ENCODE measurements at regions not wholly inside any gene's neighbourhood (a gene's known extent, or its start where the extent isn't known, plus 50 kb on each side); places are given as distances from the start of the nearest gene placed in this dataset.
A peak's percentile ranks its signal among the peaks of the same experiment; 100 is the strongest.

DNA sequence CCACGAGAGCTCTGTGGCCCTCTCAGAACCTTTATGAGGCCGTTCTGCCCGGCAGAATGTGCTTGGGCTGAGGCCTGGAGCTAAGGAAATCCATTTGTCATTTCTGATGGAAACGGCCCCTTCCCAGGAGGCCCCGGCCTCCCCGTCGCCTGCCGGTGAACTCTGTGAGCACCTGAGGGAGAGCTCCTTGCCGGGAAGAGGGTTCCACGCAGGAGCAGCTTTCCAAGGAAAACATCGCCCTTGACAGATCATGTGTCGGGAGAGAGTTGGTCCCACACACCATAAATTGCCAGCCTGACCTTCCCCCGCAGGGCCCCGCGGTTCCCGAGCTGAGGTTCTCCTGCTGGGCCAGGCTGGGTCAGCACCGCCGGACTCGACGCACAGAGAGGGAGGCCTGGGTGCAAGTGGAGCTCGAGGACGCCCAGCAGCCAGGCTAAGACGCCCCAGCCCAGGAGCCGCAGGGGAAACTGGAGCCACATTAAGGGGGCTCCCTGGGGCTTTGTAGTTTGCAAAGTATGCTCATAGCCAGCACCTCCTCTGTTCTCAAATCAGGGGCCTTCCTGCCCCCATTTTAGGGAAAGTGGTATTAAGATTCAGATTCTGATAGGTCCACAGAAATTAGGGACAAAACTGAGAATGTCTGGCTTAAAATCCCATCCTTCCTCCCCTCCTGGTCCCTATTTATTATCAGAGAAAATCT lies 239.5 kb downstream of the FOXD2 start:
- DNase-seq (peak in 4 of 5 donors; percentile 63 to 79 (median 70)), FAIRE-seq (no peak)
- Histone ChIP-seq H3K4me1 (ENCODE audit: control insufficient read depth in 2 of 3, insufficient read depth in 2 of 3, low read depth in 1 of 3, low read length in 3 of 3) (peaks cover 0 to 3% (median 0%) of the 10 kb centered on the region in 3 donors), H3K36me3 (ENCODE audit: control insufficient read depth in 2 of 3, insufficient read depth in 3 of 3, low read length in 3 of 3) (no peaks in the 10 kb centered on the region), H3K9ac (ENCODE audit: low read length in 3 of 3) (no peak overlapping the region), H3K27ac (ENCODE audit: low read depth in 2 of 2, low read length in 2 of 2) (no peak overlapping the region), H3K27me3 (ENCODE audit: control insufficient read depth, insufficient read depth, low read length) (no peaks in the 10 kb centered on the region), H3K4me3 (ENCODE audit: low read length in 3 of 3) (no peak overlapping the region), H3K9me3 (ENCODE audit: control insufficient read depth in 2 of 3, insufficient read depth in 1 of 3, low read length in 3 of 3) (peaks cover 0 to 5% (median 2%) of the 10 kb centered on the region in 3 donors)
- TF ChIP-seq, protein P1, sequence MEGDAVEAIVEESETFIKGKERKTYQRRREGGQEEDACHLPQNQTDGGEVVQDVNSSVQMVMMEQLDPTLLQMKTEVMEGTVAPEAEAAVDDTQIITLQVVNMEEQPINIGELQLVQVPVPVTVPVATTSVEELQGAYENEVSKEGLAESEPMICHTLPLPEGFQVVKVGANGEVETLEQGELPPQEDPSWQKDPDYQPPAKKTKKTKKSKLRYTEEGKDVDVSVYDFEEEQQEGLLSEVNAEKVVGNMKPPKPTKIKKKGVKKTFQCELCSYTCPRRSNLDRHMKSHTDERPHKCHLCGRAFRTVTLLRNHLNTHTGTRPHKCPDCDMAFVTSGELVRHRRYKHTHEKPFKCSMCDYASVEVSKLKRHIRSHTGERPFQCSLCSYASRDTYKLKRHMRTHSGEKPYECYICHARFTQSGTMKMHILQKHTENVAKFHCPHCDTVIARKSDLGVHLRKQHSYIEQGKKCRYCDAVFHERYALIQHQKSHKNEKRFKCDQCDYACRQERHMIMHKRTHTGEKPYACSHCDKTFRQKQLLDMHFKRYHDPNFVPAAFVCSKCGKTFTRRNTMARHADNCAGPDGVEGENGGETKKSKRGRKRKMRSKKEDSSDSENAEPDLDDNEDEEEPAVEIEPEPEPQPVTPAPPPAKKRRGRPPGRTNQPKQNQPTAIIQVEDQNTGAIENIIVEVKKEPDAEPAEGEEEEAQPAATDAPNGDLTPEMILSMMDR (IDR thresholded peaks at IDR 0.05; ENCODE audit: borderline replicate concordance, extremely low read depth, insufficient read depth), result no peak
- intact Hi-C loops (cut with DNase I), result no loop called here

DNA sequence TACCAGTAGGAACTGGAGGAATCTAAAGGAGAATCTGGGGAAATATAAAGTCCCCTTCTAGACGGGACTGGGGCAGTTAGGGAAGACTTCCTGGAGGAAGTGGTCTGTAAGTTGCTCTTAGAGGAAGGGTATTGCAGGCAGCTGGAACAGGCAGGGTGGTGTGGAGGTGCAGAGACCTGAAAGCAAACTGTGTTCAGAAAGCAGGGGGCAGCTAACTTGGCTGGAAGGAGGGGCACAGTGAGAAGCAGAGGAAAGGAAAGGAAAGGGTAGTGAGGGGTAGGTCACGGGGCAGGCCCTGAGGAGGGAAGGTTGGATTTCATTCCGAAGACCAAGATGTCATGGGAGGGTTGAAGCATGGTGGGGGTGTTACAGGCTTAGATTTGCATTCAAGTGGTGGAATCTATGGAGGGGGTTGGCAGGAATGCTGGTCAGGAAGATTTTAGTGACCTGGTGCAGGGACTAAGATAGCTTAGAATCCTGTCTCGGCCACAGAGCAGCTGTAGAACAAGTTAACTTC lies 240.7 kb downstream of the FOXD2 start:
- Histone ChIP-seq H3K36me3 (ENCODE audit: control insufficient read depth in 2 of 3, insufficient read depth in 3 of 3, low read length in 3 of 3) (no peaks in the 10 kb centered on the region), H3K4me3 (ENCODE audit: low read length in 3 of 3) (no peak overlapping the region), H3K27me3 (ENCODE audit: control insufficient read depth, insufficient read depth, low read length) (no peaks in the 10 kb centered on the region), H3K4me1 (ENCODE audit: control insufficient read depth in 2 of 3, insufficient read depth in 2 of 3, low read depth in 1 of 3, low read length in 3 of 3) (peaks cover 0 to 3% (median 0%) of the 10 kb centered on the region in 3 donors), H3K9me3 (ENCODE audit: control insufficient read depth in 2 of 3, insufficient read depth in 1 of 3, low read length in 3 of 3) (no peaks in the 10 kb centered on the region), H3K27ac (ENCODE audit: low read depth in 2 of 2, low read length in 2 of 2) (no peak overlapping the region), H3K9ac (ENCODE audit: low read length in 3 of 3) (no peak overlapping the region)
- TF ChIP-seq, protein P1 (IDR thresholded peaks at IDR 0.05; ENCODE audit: borderline replicate concordance, extremely low read depth, insufficient read depth), result no peak
- FAIRE-seq (no peak), DNase-seq (peak in 2 of 5 donors; percentile 9 to 21)
- intact Hi-C loops (cut with DNase I), result no loop called here

DNA sequence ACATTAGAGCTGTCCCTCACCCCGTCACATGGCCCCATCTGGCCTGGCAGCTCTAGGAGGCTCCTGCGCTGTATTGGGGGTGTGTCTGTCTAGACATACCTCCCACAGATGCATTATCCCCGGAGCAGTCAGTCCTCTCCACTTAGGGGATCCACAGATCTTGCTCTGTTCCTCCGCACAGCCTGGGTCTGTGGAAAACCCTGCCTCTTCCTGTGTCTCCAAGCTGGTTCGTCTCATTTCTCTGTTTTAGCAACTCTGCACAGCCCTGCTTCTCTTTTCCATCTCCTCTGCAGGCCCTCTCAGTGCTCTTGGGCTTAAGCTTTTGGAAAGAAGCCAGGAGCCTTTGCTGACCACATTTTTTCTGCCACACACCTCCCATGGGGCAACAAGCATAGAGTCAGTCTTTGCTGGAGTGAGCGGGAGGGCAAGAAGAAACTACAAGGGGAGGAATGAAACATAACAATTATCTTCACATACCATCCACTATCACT lies 241.5 kb downstream of the FOXD2 start:
- H3K36me3 ChIP-seq (ENCODE audit: control insufficient read depth in 2 of 3, insufficient read depth in 3 of 3, low read length in 3 of 3), result no peaks in the 10 kb centered on the region
- no peak overlapping the region for H3K4me3 ChIP-seq (ENCODE audit: low read length in 3 of 3)
- H3K27ac ChIP-seq (ENCODE audit: low read depth in 2 of 2, low read length in 2 of 2), result no peak overlapping the region
- intact Hi-C loops (cut with DNase I), result no loop called here
- H3K27me3 ChIP-seq (ENCODE audit: control insufficient read depth, insufficient read depth, low read length), result no peaks in the 10 kb centered on the region
- no peaks in the 10 kb centered on the region for H3K9me3 ChIP-seq (ENCODE audit: control insufficient read depth in 2 of 3, insufficient read depth in 1 of 3, low read length in 3 of 3)
- no peak overlapping the region for H3K9ac ChIP-seq (ENCODE audit: low read length in 3 of 3)
- peaks cover 0 to 3% (median 0%) of the 10 kb centered on the region in 3 donors for H3K4me1 ChIP-seq (ENCODE audit: control insufficient read depth in 2 of 3, insufficient read depth in 2 of 3, low read depth in 1 of 3, low read length in 3 of 3)
- FAIRE-seq, result no peak
- DNase-seq, result peak in 2 of 5 donors; percentile 14 to 43
- TF ChIP-seq, protein P1 (IDR thresholded peaks at IDR 0.05; ENCODE audit: borderline replicate concordance, extremely low read depth, insufficient read depth), result no peak

Measured in kidney (tissue), 13 donors.